ENCODE measurements at regions not wholly inside any gene's neighbourhood (a gene's known extent, or its start where the extent isn't known, plus 50 kb on each side); places are given as distances from the start of the nearest gene placed in this dataset.

DNA sequence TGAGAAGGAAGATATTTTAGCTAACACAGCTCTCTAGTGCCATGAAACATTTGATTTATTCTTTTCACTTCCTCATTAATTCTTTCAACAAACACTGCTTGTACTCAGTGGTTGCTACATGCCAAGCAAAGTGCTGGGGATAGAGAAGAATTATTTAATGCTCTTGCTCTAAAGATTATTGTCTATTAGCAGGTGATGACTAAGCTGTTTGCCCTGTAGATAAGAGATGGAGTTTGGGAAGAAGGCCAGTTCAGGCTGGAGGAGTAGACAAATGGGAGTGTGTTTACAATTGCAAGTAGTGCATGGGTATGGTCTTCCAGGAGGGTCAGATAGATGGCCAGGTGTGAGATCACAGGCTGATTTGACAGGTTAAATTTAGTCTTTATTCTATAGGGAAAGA is 99.8 kb upstream of the SEL1L start:
- Histone ChIP-seq H3K4me2 (no peak overlapping the region), H3K27ac (no peak overlapping the region), H3K4me3 (no peak overlapping the region), H3K4me1 (no peaks in the 10 kb centered on the region), H3K9me3 (no peaks in the 10 kb centered on the region)
- no peak for FAIRE-seq
- POLR2A ChIA-PET, result no interaction called here
- CTCF ChIA-PET, result interaction anchor here (0.7 to 1.5 kb wide), 2 partner anchors 9 to 10 kb away, joined by 4 read pairs; no protein-coding TSS in a partner anchor
- no peak for DNase-seq (ENCODE audit: low read depth in 1 of 2, low spot score in 1 of 2)
- TF ChIP-seq, protein P1, sequence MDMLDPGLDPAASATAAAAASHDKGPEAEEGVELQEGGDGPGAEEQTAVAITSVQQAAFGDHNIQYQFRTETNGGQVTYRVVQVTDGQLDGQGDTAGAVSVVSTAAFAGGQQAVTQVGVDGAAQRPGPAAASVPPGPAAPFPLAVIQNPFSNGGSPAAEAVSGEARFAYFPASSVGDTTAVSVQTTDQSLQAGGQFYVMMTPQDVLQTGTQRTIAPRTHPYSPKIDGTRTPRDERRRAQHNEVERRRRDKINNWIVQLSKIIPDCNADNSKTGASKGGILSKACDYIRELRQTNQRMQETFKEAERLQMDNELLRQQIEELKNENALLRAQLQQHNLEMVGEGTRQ (IDR thresholded peaks at IDR 0.05), result no peak
- no peak for TF ChIP-seq POLR2AphosphoS2 (conservative IDR thresholded peaks at IDR 0.05; ENCODE audit: low read length)
- ATAC-seq, result no peak

GRCh38 chr14:81637639-81638038 is 104.0 kb upstream of the SEL1L start:
- Histone ChIP-seq H3K9me3 (no peaks in the 10 kb centered on the region), H3K4me1 (no peaks in the 10 kb centered on the region), H3K4me3 (no peak overlapping the region), H3K4me2 (no peak overlapping the region), H3K27ac (no peak overlapping the region)
- no peak for DNase-seq (ENCODE audit: low read depth in 1 of 2, low spot score in 1 of 2)
- no peak for FAIRE-seq
- CTCF ChIA-PET, result interaction anchor here (1.1 kb wide), 1 partner anchor 13 kb away, joined by 4 read pairs; no protein-coding TSS in a partner anchor
- TF ChIP-seq POLR2AphosphoS2 (conservative IDR thresholded peaks at IDR 0.05; ENCODE audit: low read length), result no peak
- TF ChIP-seq POLR2A (IDR thresholded peaks at IDR 0.05; ENCODE audit: low read length), result no peak
- TF ChIP-seq PHF8 (IDR thresholded peaks at IDR 0.05; ENCODE audit: borderline replicate concordance, low read depth), result no peak
- TF ChIP-seq RCOR1 (IDR thresholded peaks at IDR 0.05; ENCODE audit: low read depth, low read length), result no peak
- TF ChIP-seq ATOH8 (CRISPR knock-in tag; IDR thresholded peaks at IDR 0.05; ENCODE audit: low read depth), result no peak
- TF ChIP-seq, protein P2, sequence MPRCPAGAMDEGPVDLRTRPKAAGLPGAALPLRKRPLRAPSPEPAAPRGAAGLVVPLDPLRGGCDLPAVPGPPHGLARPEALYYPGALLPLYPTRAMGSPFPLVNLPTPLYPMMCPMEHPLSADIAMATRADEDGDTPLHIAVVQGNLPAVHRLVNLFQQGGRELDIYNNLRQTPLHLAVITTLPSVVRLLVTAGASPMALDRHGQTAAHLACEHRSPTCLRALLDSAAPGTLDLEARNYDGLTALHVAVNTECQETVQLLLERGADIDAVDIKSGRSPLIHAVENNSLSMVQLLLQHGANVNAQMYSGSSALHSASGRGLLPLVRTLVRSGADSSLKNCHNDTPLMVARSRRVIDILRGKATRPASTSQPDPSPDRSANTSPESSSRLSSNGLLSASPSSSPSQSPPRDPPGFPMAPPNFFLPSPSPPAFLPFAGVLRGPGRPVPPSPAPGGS (IDR thresholded peaks at IDR 0.05), result no peak
- no peak for TF ChIP-seq GATA3 (IDR thresholded peaks at IDR 0.05; ENCODE audit: borderline replicate concordance)
- TF ChIP-seq, protein P3, sequence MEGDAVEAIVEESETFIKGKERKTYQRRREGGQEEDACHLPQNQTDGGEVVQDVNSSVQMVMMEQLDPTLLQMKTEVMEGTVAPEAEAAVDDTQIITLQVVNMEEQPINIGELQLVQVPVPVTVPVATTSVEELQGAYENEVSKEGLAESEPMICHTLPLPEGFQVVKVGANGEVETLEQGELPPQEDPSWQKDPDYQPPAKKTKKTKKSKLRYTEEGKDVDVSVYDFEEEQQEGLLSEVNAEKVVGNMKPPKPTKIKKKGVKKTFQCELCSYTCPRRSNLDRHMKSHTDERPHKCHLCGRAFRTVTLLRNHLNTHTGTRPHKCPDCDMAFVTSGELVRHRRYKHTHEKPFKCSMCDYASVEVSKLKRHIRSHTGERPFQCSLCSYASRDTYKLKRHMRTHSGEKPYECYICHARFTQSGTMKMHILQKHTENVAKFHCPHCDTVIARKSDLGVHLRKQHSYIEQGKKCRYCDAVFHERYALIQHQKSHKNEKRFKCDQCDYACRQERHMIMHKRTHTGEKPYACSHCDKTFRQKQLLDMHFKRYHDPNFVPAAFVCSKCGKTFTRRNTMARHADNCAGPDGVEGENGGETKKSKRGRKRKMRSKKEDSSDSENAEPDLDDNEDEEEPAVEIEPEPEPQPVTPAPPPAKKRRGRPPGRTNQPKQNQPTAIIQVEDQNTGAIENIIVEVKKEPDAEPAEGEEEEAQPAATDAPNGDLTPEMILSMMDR (IDR thresholded peaks at IDR 0.05), result no peak
- TF ChIP-seq CHD2 (IDR thresholded peaks at IDR 0.05; ENCODE audit: low read length, partially characterized antibody), result no peak
- no peak for TF ChIP-seq PBX3 (IDR thresholded peaks at IDR 0.05)
- no peak for TF ChIP-seq FOSL2 (IDR thresholded peaks at IDR 0.05)
- no peak for TF ChIP-seq FOSL2 (CRISPR knock-in tag; IDR thresholded peaks at IDR 0.05)
- TF ChIP-seq, protein P1 (IDR thresholded peaks at IDR 0.05), result no peak
- ATAC-seq, result no peak
- POLR2A ChIA-PET, result no interaction called here
- WGBS (ENCODE audit: missing lambda C conversion rate), result 0% methylated on average over 1 of the region's 1 CpG

DNA sequence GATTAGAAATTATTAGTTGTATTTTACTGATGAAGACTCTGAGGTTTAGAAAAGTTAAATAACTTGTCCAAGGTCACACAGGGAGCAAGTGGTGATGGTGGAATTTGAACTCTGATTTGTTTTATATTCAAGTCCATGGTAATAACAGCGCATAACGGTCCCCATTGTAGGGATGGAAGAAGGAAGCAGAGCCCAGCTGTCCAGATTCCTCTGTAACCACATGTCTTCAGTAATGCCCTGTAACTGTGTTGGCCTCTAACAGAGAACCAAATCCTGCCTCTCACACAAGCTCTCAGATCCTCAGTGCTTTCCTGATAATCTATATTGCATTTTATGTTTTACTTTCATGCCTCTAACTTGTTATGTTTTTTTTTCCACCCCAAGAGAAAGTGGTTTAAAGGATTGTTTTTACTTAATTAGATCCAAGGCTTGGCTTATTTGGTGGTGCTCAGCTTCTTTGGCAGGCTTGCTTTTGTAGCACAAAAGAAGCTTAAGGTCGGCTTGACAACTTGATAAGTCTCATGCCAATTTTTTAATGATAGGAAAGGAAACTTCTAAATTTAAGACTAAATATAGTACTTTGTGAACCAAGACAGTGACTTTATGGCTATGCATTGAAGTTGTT is 105.1 kb upstream of the SEL1L start:
- ATAC-seq (no peak), FAIRE-seq (no peak), DNase-seq (ENCODE audit: low read depth in 1 of 2, low spot score in 1 of 2) (no peak)
- TF ChIP-seq CEBPB (IDR thresholded peaks at IDR 0.05) (no peak), JUNB (IDR thresholded peaks at IDR 0.05) (no peak), ZC3H11A (IDR thresholded peaks at IDR 0.05) (no peak), NPAS2 (CRISPR knock-in tag; IDR thresholded peaks at IDR 0.05; ENCODE audit: borderline replicate concordance) (no peak), E2F6 (IDR thresholded peaks at IDR 0.05; ENCODE audit: borderline replicate concordance, low read depth) (no peak), ZFP36 (IDR thresholded peaks at IDR 0.05; ENCODE audit: borderline replicate concordance, partially characterized antibody) (no peak), TFCP2L1 (CRISPR knock-in tag; IDR thresholded peaks at IDR 0.05) (no peak)
- TF ChIP-seq, protein P2 (IDR thresholded peaks at IDR 0.05), result no peak
- no peak overlapping the region for H3K27ac ChIP-seq
- no peaks in the 10 kb centered on the region for H3K4me1 ChIP-seq
- H3K4me3 ChIP-seq, result no peak overlapping the region
- no peak overlapping the region for H3K4me2 ChIP-seq
- no peaks in the 10 kb centered on the region for H3K9me3 ChIP-seq
- WGBS (ENCODE audit: missing lambda C conversion rate), result 38% methylated on average over 3 of the region's 3 CpGs
- ChIA-PET CTCF (interaction anchor here (0.6 to 1.3 kb wide), 4 partner anchors 9 to 354 kb away, joined by 3 to 4 read pairs (median 3); no protein-coding TSS in a partner anchor), POLR2A (no interaction called here)
